AG09309 (cell line): ENCODE measurements at regions not wholly inside any gene's neighbourhood (a gene's known extent, or its start where the extent isn't known, plus 50 kb on each side); places are given as distances from the start of the nearest gene placed in this dataset.

Source experiments
- DNase-seq: peaks from one replicate; pipeline ENCODE4 v3.0.0-alpha.2; 2010; ENCODE audit warnings: low read depth
- H3K4me3 ChIP-seq: 2 replicates; pipeline ENCODE4 v1.5.1; 2011; ENCODE audit warnings: mild to moderate bottlenecking, low read depth, low read length, moderate library complexity; ENCODE audit not compliant: control insufficient read depth
- TF ChIP-seq, protein P1 (sequence below): IDR thresholded peaks from 2 replicates; pipeline ENCODE4 v1.5.1; 2011; ENCODE audit warnings: mild to moderate bottlenecking, low read depth, low read length, inconsistent platforms; ENCODE audit not compliant: insufficient read depth, control insufficient read depth; ENCODE audit errors: missing control alignments

GRCh38 chr4:187780070-187780469 is 215.5 kb upstream of the ZFP42 start:
- no peak for DNase-seq
- TF ChIP-seq, protein P1, sequence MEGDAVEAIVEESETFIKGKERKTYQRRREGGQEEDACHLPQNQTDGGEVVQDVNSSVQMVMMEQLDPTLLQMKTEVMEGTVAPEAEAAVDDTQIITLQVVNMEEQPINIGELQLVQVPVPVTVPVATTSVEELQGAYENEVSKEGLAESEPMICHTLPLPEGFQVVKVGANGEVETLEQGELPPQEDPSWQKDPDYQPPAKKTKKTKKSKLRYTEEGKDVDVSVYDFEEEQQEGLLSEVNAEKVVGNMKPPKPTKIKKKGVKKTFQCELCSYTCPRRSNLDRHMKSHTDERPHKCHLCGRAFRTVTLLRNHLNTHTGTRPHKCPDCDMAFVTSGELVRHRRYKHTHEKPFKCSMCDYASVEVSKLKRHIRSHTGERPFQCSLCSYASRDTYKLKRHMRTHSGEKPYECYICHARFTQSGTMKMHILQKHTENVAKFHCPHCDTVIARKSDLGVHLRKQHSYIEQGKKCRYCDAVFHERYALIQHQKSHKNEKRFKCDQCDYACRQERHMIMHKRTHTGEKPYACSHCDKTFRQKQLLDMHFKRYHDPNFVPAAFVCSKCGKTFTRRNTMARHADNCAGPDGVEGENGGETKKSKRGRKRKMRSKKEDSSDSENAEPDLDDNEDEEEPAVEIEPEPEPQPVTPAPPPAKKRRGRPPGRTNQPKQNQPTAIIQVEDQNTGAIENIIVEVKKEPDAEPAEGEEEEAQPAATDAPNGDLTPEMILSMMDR: no peak
- H3K4me3 ChIP-seq: no peak overlapping the region

- TF ChIP-seq, protein P1: no peak
- H3K4me3 ChIP-seq: no peak overlapping the region
- no peak for DNase-seq
These were observed 213.2 kb upstream of the ZFP42 start for GRCh38 chr4:187782286-187782824.

DNA sequence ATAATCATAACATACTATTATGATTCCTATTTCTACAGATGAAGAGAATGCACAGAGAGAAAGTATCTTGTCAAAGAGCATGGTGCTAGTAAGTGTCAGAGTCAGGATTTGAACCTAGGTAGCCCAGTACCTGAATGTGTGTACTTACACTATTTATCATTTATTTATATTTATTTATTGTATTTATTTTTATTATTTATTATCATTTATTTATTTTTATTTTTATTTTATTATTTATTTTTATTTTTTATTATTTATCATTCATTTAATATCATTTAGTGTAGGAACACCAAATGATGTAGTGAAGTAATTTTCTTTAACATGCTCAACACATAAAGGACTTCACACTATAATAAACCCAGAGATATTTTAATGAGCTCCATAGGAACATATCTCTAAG is 209.4 kb upstream of the ZFP42 start:
- no peak overlapping the region for H3K4me3 ChIP-seq
- TF ChIP-seq, protein P1: no peak
- no peak for DNase-seq

DNA sequence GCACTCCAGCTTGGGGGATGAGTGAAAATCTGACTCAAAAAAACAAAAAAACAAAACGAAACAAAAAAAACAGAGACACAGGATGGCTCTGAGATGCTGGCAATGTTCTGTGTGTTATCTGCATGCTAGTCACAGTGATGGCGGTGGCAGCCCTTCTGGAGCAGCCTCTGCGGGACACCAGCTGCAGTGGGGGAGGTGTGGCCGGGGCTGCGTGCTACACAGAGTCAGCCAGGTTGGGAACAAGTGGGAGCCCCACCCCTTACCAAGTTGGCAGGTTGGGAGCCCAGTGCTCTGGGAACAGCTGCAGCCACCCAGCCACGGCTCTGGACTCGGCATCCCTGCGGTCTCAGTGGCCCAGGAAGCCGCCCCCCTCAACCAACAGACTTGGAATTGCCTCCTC is 206.5 kb upstream of the ZFP42 start:
- no peak for DNase-seq
- TF ChIP-seq, protein P1: no peak
- no peak overlapping the region for H3K4me3 ChIP-seq

DNA sequence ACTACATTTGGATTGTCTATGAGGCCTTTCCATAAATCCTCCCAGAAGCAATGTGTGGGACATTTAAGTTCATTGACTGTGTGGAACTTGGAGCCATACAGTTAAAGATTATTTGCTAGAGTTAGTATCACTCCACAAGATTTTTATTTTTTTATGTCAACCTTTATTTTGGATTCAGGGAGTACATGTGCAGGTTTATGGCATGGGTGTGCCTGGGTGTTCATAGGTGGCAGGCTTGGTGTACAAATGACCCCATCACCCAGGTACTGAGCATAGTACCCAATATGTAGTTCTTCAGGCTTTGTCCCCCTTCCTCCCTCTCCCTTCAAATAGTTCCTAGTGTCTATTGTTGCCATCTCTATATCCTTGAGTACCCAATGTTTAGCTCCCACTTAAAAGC is 199.8 kb upstream of the ZFP42 start:
- no peak for DNase-seq
- H3K4me3 ChIP-seq: no peak overlapping the region
- TF ChIP-seq, protein P1: no peak

DNA sequence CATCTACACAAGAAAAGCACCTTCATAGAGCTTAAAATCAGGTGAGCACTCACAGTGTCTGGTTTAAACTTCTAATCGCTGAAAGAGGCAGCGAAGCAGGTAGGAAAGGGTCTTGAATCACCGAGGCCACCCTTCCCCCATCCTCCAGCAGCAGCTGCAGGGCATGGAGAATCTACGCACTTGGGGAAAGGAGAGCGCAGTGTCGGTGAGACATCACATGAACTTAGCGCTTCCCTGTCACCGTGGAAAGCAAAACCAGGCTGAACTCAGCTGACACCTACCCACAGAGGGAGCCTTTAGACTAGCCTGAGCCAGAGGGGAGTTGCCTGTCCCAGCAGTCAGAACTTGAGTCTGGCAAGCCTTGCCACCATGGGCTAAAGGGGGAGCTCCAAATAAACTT is 197.2 kb upstream of the ZFP42 start:
- DNase-seq: no peak

More for the DNA sequence above, 197.2 kb upstream of the ZFP42 start:
- TF ChIP-seq, protein P1: no peak
- H3K4me3 ChIP-seq: no peak overlapping the region
